Fibroblast of mammary gland (primary cell): ENCODE measurements at regions not wholly inside any gene's neighbourhood (a gene's known extent, or its start where the extent isn't known, plus 50 kb on each side); places are given as distances from the start of the nearest gene placed in this dataset.

Experiments used
- DNase-seq: peaks from one replicate; pipeline ENCODE4 v3.0.0-alpha.2; 2010; ENCODE audit warnings: low read depth
- H3K4me3 ChIP-seq: 2 replicates; pipeline ENCODE4 v1.5.1; 2011; ENCODE audit warnings: low read depth, mild to moderate bottlenecking, low read length, moderate library complexity; ENCODE audit not compliant: control insufficient read depth
- TF ChIP-seq, protein P1 (sequence below): conservative IDR thresholded peaks from 2 replicates; pipeline ENCODE4 v1.5.1; 2011; ENCODE audit warnings: low read depth, low read length, inconsistent platforms; ENCODE audit not compliant: control insufficient read depth, insufficient read depth

DNA sequence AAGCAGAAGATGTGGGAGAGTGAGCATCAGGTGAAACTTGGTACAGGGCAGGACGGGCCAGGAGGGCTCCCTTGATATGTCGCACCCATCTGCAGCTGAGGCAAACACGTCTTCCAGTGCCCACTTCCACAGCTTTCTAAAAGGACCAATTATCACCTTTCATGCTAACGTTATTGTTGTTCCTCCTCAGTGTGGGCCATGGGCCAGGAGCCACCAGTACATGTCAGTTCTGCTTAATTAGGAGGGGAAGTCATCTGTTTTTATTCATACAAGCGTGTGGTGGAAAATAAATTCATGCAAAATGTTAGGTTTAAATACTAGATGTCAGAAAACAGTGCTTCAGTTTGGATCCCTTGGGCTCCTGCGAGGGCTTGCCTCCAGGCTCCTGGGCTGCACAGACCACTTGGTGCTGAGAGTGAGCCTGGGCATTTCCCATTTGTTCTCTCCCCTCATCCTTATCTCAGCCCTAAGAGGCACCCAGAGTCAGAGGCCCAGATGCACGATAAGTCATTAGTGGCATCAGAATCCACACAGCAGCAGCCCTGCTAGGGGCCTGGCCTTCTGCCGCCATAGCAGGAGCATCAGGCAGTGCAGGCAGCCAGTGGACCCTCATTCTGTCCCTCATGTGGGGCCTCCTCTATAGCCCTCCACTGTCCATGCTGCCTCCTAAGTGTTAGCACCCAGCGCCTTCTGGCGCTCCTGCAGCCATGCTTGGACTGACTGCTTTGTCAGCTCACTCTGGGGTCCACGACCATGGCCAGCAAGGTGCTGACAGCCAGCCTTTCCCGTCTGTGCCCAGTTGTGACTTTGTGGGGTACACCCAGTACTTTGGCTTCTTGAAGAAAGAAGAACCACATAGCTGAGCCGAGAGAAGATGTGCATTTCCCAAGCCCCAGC is 539.8 kb upstream of the RAB6C start:
- H3K4me3 ChIP-seq: no peak overlapping the region
- no peak for DNase-seq
- TF ChIP-seq, protein P1, sequence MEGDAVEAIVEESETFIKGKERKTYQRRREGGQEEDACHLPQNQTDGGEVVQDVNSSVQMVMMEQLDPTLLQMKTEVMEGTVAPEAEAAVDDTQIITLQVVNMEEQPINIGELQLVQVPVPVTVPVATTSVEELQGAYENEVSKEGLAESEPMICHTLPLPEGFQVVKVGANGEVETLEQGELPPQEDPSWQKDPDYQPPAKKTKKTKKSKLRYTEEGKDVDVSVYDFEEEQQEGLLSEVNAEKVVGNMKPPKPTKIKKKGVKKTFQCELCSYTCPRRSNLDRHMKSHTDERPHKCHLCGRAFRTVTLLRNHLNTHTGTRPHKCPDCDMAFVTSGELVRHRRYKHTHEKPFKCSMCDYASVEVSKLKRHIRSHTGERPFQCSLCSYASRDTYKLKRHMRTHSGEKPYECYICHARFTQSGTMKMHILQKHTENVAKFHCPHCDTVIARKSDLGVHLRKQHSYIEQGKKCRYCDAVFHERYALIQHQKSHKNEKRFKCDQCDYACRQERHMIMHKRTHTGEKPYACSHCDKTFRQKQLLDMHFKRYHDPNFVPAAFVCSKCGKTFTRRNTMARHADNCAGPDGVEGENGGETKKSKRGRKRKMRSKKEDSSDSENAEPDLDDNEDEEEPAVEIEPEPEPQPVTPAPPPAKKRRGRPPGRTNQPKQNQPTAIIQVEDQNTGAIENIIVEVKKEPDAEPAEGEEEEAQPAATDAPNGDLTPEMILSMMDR: no peak

DNA sequence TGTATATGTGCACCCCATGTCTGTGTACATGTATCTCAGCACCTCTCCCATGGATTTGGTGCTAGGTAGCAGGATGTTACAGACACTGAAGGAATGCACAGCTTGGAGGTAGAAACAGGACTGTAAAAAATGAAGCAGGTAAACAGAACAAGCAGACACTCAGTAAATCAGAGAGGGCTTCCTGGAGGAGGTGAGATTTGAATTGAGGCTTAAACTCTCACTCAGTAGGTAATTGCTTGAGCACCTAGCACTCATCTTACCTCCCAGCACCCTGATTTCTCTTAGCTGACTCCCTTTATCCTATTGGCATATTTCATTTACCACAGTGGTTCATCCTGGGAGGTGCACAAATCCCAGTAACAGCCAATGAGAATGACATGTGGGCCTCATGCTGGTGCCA is 537.9 kb upstream of the RAB6C start:
- no peak for DNase-seq
- no peak overlapping the region for H3K4me3 ChIP-seq
- TF ChIP-seq, protein P1: no peak

DNA sequence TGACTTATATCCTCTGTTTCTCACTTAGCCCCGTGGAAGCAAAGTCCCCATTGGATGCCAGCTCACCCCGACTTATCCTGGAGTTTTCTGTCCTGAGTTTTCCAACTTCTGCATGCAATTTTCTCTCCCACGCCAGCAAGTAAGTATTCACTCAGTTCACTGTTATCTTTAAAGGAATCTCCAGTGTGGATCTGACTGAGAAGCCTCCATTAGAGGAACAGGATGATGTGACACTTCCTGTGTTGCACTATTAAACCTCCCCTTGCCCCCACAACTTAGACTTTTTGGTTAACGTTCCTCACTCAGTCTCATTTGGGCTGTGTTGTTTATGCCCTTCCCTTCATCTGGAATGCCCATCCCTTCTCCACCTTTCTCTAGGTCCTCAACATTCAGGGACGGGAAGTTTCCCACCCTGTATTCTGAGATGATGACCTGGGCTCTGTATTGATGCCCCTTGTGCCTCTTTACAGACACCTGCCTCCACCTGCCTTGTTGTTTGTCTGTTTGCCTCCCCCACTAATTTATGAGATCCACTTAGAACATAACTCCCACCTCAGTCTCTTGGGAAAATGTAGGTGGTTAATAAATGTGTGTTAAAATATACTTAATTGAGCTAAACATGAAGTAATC is 536.1 kb upstream of the RAB6C start:
- peak; percentile 2 for DNase-seq

DNA sequence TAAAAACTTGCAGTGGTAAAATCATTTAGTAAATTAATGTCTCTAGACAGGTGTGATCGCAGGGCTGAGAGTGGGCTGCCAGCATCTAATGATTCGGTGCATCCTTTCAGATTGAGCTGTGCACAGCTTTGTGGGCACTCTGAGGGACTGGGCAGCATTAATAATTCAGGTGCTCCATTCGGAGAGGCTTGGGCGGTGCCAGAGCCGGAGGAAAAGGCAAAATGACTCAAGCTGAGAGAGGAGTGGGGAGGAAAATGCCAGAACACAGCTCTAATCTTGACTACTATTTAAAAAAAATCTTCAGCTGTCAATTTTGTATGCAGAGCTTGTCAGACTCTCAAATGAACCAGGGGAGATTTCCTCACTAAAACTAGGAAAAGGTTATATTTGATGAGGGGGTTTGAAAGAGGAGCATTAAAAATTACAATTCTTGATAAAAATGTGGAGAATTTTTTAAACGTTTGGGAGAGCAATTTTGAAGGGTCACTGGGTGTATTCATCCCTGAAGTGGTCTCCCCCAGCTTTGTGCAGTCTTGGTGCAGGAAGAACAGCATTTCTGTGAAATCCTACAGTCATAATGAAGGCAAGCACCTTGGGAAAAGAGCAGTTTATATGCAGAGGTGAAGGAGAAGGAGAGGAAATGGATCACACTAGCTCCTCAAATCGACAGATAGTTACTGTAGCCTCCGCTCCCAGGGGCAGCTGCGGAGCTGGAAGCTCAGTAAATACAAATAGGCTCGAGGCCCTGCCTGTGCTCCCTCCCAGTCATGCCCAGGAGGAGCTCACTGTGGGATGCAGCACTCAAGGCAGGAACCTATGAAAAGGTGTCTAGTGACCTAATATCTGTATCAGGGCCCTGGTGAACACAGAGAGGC is 535.4 kb upstream of the RAB6C start:
- H3K4me3 ChIP-seq: no peak overlapping the region
- TF ChIP-seq, protein P1: no peak
- no peak for DNase-seq

More for the DNA sequence above, 536.1 kb upstream of the RAB6C start:
- peak overlapping the region; percentile 3 for H3K4me3 ChIP-seq
- TF ChIP-seq, protein P1: no peak

DNA sequence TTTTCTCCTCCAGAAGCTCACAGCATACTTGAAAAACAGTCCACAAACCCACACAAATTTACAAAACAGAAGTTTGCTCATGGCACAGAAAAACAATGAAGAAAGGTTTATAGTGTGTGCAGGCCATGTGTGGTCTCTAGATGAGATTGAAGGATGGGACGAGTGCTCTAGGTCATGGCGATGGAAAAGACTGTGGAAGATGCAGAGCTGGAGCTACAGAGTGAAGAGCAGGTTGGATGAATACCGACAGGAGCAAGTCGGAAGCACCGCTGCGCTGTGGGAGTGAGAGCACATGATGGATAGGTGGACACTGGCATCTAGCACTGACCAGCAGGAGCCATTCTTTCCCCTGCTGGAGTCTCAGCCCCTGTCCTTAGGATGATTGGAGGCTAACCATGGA is 534.7 kb upstream of the RAB6C start:
- TF ChIP-seq, protein P1: no peak
- H3K4me3 ChIP-seq: no peak overlapping the region
- no peak for DNase-seq

DNA sequence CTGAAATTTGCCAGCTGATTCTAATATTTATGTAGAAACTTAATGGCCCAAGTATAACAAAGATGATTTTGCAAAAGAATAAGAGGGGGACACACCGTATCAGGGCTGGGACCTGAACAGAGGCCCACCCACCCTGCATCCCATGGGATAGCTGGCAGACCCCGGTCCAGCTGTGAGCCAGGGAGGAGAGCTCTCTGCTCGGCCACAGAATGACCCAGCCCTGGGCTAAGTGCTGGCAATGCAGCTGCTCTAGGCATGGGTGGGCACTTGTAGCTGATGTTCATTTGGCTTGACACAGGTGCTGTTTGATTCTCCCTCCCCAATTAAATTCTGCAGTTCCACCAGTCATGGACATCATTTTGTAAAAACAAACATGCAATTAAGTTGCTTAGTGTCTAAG is 522.8 kb upstream of the RAB6C start:
- no peak overlapping the region for H3K4me3 ChIP-seq
- no peak for DNase-seq
- TF ChIP-seq, protein P1: no peak
